ENCODE measurements at regions not wholly inside any gene's neighbourhood (a gene's known extent, or its start where the extent isn't known, plus 50 kb on each side); places are given as distances from the start of the nearest gene placed in this dataset.

DNA sequence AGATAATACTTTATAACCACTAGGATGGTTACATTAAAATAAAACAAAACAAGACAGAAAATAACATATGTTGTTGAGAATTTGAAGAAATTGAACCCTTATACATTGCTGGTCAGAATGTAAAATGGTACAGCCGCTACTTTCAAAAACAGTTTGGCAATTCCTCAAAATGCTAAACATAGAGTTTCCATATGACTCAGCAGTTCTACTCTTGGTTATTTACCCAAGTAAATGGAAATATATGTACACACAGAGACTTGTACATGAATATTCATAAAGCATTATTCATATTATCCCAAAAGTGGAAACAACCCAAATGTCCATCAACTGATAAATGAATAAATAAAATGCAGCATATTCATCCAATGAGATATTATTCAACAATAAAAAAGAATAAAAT, 92.5 kb upstream of the LRATD1 start:
- TF ChIP-seq, protein P1, sequence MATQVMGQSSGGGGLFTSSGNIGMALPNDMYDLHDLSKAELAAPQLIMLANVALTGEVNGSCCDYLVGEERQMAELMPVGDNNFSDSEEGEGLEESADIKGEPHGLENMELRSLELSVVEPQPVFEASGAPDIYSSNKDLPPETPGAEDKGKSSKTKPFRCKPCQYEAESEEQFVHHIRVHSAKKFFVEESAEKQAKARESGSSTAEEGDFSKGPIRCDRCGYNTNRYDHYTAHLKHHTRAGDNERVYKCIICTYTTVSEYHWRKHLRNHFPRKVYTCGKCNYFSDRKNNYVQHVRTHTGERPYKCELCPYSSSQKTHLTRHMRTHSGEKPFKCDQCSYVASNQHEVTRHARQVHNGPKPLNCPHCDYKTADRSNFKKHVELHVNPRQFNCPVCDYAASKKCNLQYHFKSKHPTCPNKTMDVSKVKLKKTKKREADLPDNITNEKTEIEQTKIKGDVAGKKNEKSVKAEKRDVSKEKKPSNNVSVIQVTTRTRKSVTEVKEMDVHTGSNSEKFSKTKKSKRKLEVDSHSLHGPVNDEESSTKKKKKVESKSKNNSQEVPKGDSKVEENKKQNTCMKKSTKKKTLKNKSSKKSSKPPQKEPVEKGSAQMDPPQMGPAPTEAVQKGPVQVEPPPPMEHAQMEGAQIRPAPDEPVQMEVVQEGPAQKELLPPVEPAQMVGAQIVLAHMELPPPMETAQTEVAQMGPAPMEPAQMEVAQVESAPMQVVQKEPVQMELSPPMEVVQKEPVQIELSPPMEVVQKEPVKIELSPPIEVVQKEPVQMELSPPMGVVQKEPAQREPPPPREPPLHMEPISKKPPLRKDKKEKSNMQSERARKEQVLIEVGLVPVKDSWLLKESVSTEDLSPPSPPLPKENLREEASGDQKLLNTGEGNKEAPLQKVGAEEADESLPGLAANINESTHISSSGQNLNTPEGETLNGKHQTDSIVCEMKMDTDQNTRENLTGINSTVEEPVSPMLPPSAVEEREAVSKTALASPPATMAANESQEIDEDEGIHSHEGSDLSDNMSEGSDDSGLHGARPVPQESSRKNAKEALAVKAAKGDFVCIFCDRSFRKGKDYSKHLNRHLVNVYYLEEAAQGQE (IDR thresholded peaks at IDR 0.05; ENCODE audit: low read depth): no peak
- no peak for TF ChIP-seq RAD21 (IDR thresholded peaks at IDR 0.05; ENCODE audit: low read depth)
- TF ChIP-seq CREB1 (IDR thresholded peaks at IDR 0.05; ENCODE audit: low read depth): no peak
- TF ChIP-seq YY1 (IDR thresholded peaks at IDR 0.05; ENCODE audit: low read depth): no peak
- no peak for TF ChIP-seq EP300 (IDR thresholded peaks at IDR 0.05; ENCODE audit: borderline replicate concordance)
- TF ChIP-seq, protein P2, sequence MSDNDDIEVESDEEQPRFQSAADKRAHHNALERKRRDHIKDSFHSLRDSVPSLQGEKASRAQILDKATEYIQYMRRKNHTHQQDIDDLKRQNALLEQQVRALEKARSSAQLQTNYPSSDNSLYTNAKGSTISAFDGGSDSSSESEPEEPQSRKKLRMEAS (IDR thresholded peaks at IDR 0.05): no peak
- TF ChIP-seq EGR1 (IDR thresholded peaks at IDR 0.05): no peak
- TF ChIP-seq USF1 (IDR thresholded peaks at IDR 0.05): no peak

Measured in Ishikawa (cell line).